PC-3 (cell line): ENCODE measurements at regions not wholly inside any gene's neighbourhood (a gene's known extent, or its start where the extent isn't known, plus 50 kb on each side); places are given as distances from the start of the nearest gene placed in this dataset.
A peak's percentile ranks its signal among the peaks of the same experiment; 100 is the strongest.
"Not testable (repeated sequence)": the region's sequence is repeated elsewhere in the genome, so short reads cannot be mapped to it uniquely, and the experiment has no call there.

ENCODE experiments used
- ATAC-seq: fragments of 200-7000 bp; cut with Tn5 transposase; 2 replicates; pipeline ENCODE4 v1.9.1; 2020; ENCODE audit warnings: mild to moderate bottlenecking, moderate library complexity
- BruUV-seq: library from RNA; stranded (reverse); fragments of 400-500 nt; replicated peaks from 2 replicates; lab custom pipeline; 2021; lab: Mats Ljungman, UMichigan
- CTCF ChIA-PET: fragments of 300-600 bp; sonication (Branson Sonifier 250); formaldehyde crosslinking; loops from one replicate; lab custom pipeline; 2022; ENCODE audit warnings: antibody characterized with exemption; lab: Charles Lee
- POLR2A ChIA-PET: fragments of 300-600 bp; sonication (Branson Sonifier 250); formaldehyde crosslinking; loops from one replicate; lab custom pipeline; 2022; ENCODE audit warnings: antibody characterized with exemption; ENCODE audit not compliant: unreplicated experiment; lab: Charles Lee
- DNase-seq: peaks from one replicate; pipeline ENCODE4 v3.0.0-alpha.2; 2015
- H2AFZ ChIP-seq: fragments of 300-600 bp; sonication (generic); 2 replicates; pipeline ENCODE4 v1.6.0; 2016; ENCODE audit warnings: antibody characterized with exemption, low read length
- H3F3A ChIP-seq: fragments of 300-600 bp; sonication (generic); one replicate; pipeline ENCODE4 v1.6.0; 2017; ENCODE audit warnings: antibody characterized with exemption, low read length, control low read depth, mild to moderate bottlenecking; ENCODE audit not compliant: unreplicated experiment
- H3K27ac ChIP-seq: fragments of 300-600 bp; sonication (generic); 2 replicates; pipeline ENCODE4 v1.5.1; 2016; ENCODE audit warnings: mild to moderate bottlenecking, low read length
- H3K27me3 ChIP-seq: fragments of 300-600 bp; sonication (generic); 2 replicates; pipeline ENCODE4 v1.6.1; 2016; ENCODE audit warnings: low read length, mixed read lengths
- H3K36me3 ChIP-seq: fragments of 300-600 bp; sonication (generic); 2 replicates; pipeline ENCODE4 v1.6.1; 2016; ENCODE audit warnings: low read depth, mixed run types, low read length, mixed read lengths
- H3K4me1 ChIP-seq: fragments of 300-600 bp; sonication (generic); 2 replicates; pipeline ENCODE4 v1.5.1; 2016; ENCODE audit warnings: low read length; ENCODE audit not compliant: insufficient read depth
- H3K4me2 ChIP-seq: fragments of 300-600 bp; sonication (generic); 2 replicates; pipeline ENCODE4 v1.6.0; 2016; ENCODE audit warnings: low read length
- H3K4me3 ChIP-seq: fragments of 300-600 bp; sonication (generic); 2 replicates; pipeline ENCODE4 v1.5.1; 2016; ENCODE audit warnings: mild to moderate bottlenecking, low read length, mixed read lengths
- H3K79me2 ChIP-seq: fragments of 300-600 bp; sonication (generic); 2 replicates; pipeline ENCODE4 v1.6.1; 2017; ENCODE audit warnings: low read length, mixed read lengths
- H3K9ac ChIP-seq: fragments of 300-600 bp; sonication (generic); 2 replicates; pipeline ENCODE4 v1.6.0; 2016; ENCODE audit warnings: mild to moderate bottlenecking, low read length
- H3K9me2 ChIP-seq: fragments of 300-600 bp; sonication (generic); replicated peaks from 2 replicates; pipeline ENCODE4 v1.6.1; 2016; ENCODE audit warnings: mixed run types, low read length, mixed read lengths
- H3K9me3 ChIP-seq: fragments of 300-600 bp; sonication (generic); 2 replicates; pipeline ENCODE4 v1.6.1; 2016; ENCODE audit warnings: low read length, mixed read lengths
- H4K20me1 ChIP-seq: fragments of 300-600 bp; sonication (generic); 2 replicates; pipeline ENCODE4 v1.6.1; 2016; ENCODE audit warnings: low read length, mixed read lengths
- CTCF ChIP-seq: fragments of 300-600 bp; sonication (generic); conservative IDR thresholded peaks from 2 replicates; pipeline ENCODE4 v1.5.1; 2017; ENCODE audit warnings: antibody characterized with exemption, low read depth, mild to moderate bottlenecking, low read length
- EZH2 ChIP-seq: fragments of 300-600 bp; sonication (generic); IDR thresholded peaks from one replicate; pipeline ENCODE4 v1.6.1; 2017; ENCODE audit warnings: antibody characterized with exemption, mild to moderate bottlenecking, low read length; ENCODE audit not compliant: unreplicated experiment
- EZH2phosphoT487 ChIP-seq: fragments of 300-600 bp; sonication (generic); IDR thresholded peaks from 2 replicates; pipeline ENCODE4 v1.6.1; 2018; ENCODE audit warnings: mild to moderate bottlenecking, antibody characterized with exemption, low read length, borderline replicate concordance
- intact Hi-C: fragments of 100-400 bp; cut with micrococcal nuclease; formaldehyde crosslinking; loops from 2 replicates; pipeline ENCODE4 v1.9.0; 2023

GRCh38 chr1:234785471-234785919 lies 175.5 kb upstream of the IRF2BP2 start:
- peaks cover 28% of the 10 kb centered on the region for H3K27me3 ChIP-seq
- H3K4me1 ChIP-seq, H3K4me3 ChIP-seq, ATAC-seq, H3K27ac ChIP-seq, BruUV-seq, CTCF ChIA-PET, H4K20me1 ChIP-seq, DNase-seq, H3K4me2 ChIP-seq, intact Hi-C loops, H3K9me3 ChIP-seq, H3F3A ChIP-seq, H3K36me3 ChIP-seq, H2AFZ ChIP-seq, H3K9ac ChIP-seq, POLR2A ChIA-PET, H3K9me2 ChIP-seq, H3K79me2 ChIP-seq: not testable (repeated sequence)

GRCh38 chr1:234784108-234784507 lies 174.1 kb upstream of the IRF2BP2 start:
- intact Hi-C loops, H3K79me2 ChIP-seq, H3K27ac ChIP-seq, H4K20me1 ChIP-seq, H2AFZ ChIP-seq, H3K4me3 ChIP-seq, POLR2A ChIA-PET, H3K36me3 ChIP-seq, DNase-seq, BruUV-seq, CTCF ChIA-PET, H3F3A ChIP-seq, ATAC-seq, H3K9me2 ChIP-seq, H3K4me2 ChIP-seq, H3K4me1 ChIP-seq, H3K9ac ChIP-seq, H3K9me3 ChIP-seq: not testable (repeated sequence)
- H3K27me3 ChIP-seq, result peaks cover 39% of the 10 kb centered on the region

GRCh38 chr1:234782791-234783190 lies 172.8 kb upstream of the IRF2BP2 start:
- Histone ChIP-seq H3K79me2 (no peaks in the 10 kb centered on the region), H3K36me3 (no peaks in the 10 kb centered on the region), H3K9ac (no peak overlapping the region), H3K4me3 (no peak overlapping the region), H3F3A (no peaks in the 10 kb centered on the region), H4K20me1 (no peaks in the 10 kb centered on the region), H3K4me2 (no peak overlapping the region), H3K9me3 (no peaks in the 10 kb centered on the region), H3K27ac (no peak overlapping the region), H3K4me1 (no peaks in the 10 kb centered on the region), H3K9me2 (no peaks in the 10 kb centered on the region), H3K27me3 (peaks cover 53% of the 10 kb centered on the region), H2AFZ (no peak overlapping the region)
- no TSS peak for BruUV-seq
- ChIA-PET POLR2A (no interaction called here), CTCF (no interaction called here)
- ATAC-seq, result peak; percentile 10; the same call in 1 of the 2 replicates
- TF ChIP-seq EZH2phosphoT487 (no peak), CTCF (no peak), EZH2 (no peak)
- intact Hi-C loops, result no loop called here
- peak; percentile 3 for DNase-seq
